ENCODE measurements at regions not wholly inside any gene's neighbourhood (a gene's known extent, or its start where the extent isn't known, plus 50 kb on each side); places are given as distances from the start of the nearest gene placed in this dataset.

- H3K27ac ChIP-seq: no peak overlapping the region
- TF ChIP-seq CTCF (IDR thresholded peaks at IDR 0.05 in 4 of 5, conservative IDR thresholded peaks at IDR 0.05 in 1 of 5) (no peak), POLR2A (IDR thresholded peaks at IDR 0.05) (no peak)
- intact Hi-C loops (cut with DNase I; ENCODE audit: low total_unique reads): no loop called here
- H3K27me3 ChIP-seq: no peaks in the 10 kb centered on the region
- peaks cover 41 to 46% of the 10 kb centered on the region in 2 donors for H3K4me1 ChIP-seq
- in situ Hi-C loops (cut with MboI; ENCODE audit: low sequenced_read_pairs in 4 of 4): no loop called here
- no peak overlapping the region for H3K4me3 ChIP-seq
- DNase-seq (no peak), ATAC-seq (no peak)
- H3K36me3 ChIP-seq: no peaks in the 10 kb centered on the region
- no peaks in the 10 kb centered on the region for H3K9me3 ChIP-seq
Observed at GRCh38 chr2:46844443-46844842, 71.2 kb downstream of the MCFD2 start.

- TF ChIP-seq CTCF (IDR thresholded peaks at IDR 0.05 in 4 of 5, conservative IDR thresholded peaks at IDR 0.05 in 1 of 5) (no peak), POLR2A (IDR thresholded peaks at IDR 0.05) (no peak)
- Histone ChIP-seq H3K36me3 (no peaks in the 10 kb centered on the region), H3K9me3 (no peaks in the 10 kb centered on the region), H3K27ac (no peak overlapping the region), H3K27me3 (no peaks in the 10 kb centered on the region), H3K4me3 (no peak overlapping the region), H3K4me1 (peaks cover 36 to 42% of the 10 kb centered on the region in 2 donors)
- no peak for DNase-seq
- no peak for ATAC-seq
- intact Hi-C loops (cut with DNase I; ENCODE audit: low total_unique reads) (no loop called here), in situ Hi-C loops (cut with MboI; ENCODE audit: low sequenced_read_pairs in 4 of 4) (no loop called here)
Observed at GRCh38 chr2:46844034-46844433, 71.6 kb downstream of the MCFD2 start.

- no peak overlapping the region for H3K4me3 ChIP-seq
- in situ Hi-C loops (cut with MboI; ENCODE audit: low sequenced_read_pairs in 4 of 4): no loop called here
- TF ChIP-seq POLR2A (IDR thresholded peaks at IDR 0.05) (no peak), CTCF (IDR thresholded peaks at IDR 0.05 in 4 of 5, conservative IDR thresholded peaks at IDR 0.05 in 1 of 5) (no peak)
- no peaks in the 10 kb centered on the region for H3K36me3 ChIP-seq
- ATAC-seq (no peak), DNase-seq (no peak)
- H3K9me3 ChIP-seq: no peaks in the 10 kb centered on the region
- H3K27ac ChIP-seq: no peak overlapping the region
- H3K4me1 ChIP-seq: peaks cover 29 to 35% of the 10 kb centered on the region in 2 donors
- intact Hi-C loops (cut with DNase I; ENCODE audit: low total_unique reads): no loop called here
- H3K27me3 ChIP-seq: no peaks in the 10 kb centered on the region
Observed at GRCh38 chr2:46843316-46843715, 72.3 kb downstream of the MCFD2 start.

GRCh38 chr2:46842876-46843275, 72.7 kb downstream of the MCFD2 start:
- H3K9me3 ChIP-seq: no peaks in the 10 kb centered on the region
- no peak for TF ChIP-seq CTCF (IDR thresholded peaks at IDR 0.05 in 4 of 5, conservative IDR thresholded peaks at IDR 0.05 in 1 of 5)
- no peak for TF ChIP-seq POLR2A (IDR thresholded peaks at IDR 0.05)
- H3K4me1 ChIP-seq: peaks cover 25 to 31% of the 10 kb centered on the region in 2 donors
- no peaks in the 10 kb centered on the region for H3K36me3 ChIP-seq
- no peak overlapping the region for H3K27ac ChIP-seq
- intact Hi-C loops (cut with DNase I; ENCODE audit: low total_unique reads): no loop called here
- in situ Hi-C loops (cut with MboI; ENCODE audit: low sequenced_read_pairs in 4 of 4): no loop called here
- DNase-seq: no peak
- H3K27me3 ChIP-seq: no peaks in the 10 kb centered on the region
- H3K4me3 ChIP-seq: no peak overlapping the region
- ATAC-seq: no peak

GRCh38 chr2:46841621-46842020, 74.0 kb downstream of the MCFD2 start:
- in situ Hi-C loops (cut with MboI; ENCODE audit: low sequenced_read_pairs in 4 of 4) (no loop called here), intact Hi-C loops (cut with DNase I; ENCODE audit: low total_unique reads) (no loop called here)

More at GRCh38 chr2:46841621-46842020, 74.0 kb downstream of the MCFD2 start:
- H3K9me3 ChIP-seq: no peaks in the 10 kb centered on the region
- no peak overlapping the region for H3K4me3 ChIP-seq
- TF ChIP-seq CTCF (IDR thresholded peaks at IDR 0.05 in 4 of 5, conservative IDR thresholded peaks at IDR 0.05 in 1 of 5): no peak
- H3K27me3 ChIP-seq: no peaks in the 10 kb centered on the region
- DNase-seq (no peak), ATAC-seq (no peak)
- no peaks in the 10 kb centered on the region for H3K36me3 ChIP-seq
- H3K4me1 ChIP-seq: peaks cover 12 to 18% of the 10 kb centered on the region in 2 donors
- H3K27ac ChIP-seq: no peak overlapping the region
